Adipocyte (in vitro differentiated cells): ENCODE measurements at regions not wholly inside any gene's neighbourhood (a gene's known extent, or its start where the extent isn't known, plus 50 kb on each side); places are given as distances from the start of the nearest gene placed in this dataset.

Experiments
- DNase-seq: peaks from one replicate; pipeline ENCODE4 v3.0.0-alpha.2; 2015; ENCODE audit warnings: low read depth
- H3K27me3 ChIP-seq: replicated peaks from 2 replicates; pipeline ENCODE4 v1.7.0; 2013; ENCODE audit warnings: mild to moderate bottlenecking, low read length, moderate library complexity; ENCODE audit not compliant: control insufficient read depth, insufficient read depth
- H3K36me3 ChIP-seq: 2 replicates; pipeline ENCODE4 v1.7.0; 2013; ENCODE audit warnings: low read length, mild to moderate bottlenecking, moderate library complexity; ENCODE audit not compliant: control insufficient read depth, insufficient read depth, severe bottlenecking
- H3K4me1 ChIP-seq: 2 replicates; pipeline ENCODE4 v1.7.0; 2013; ENCODE audit warnings: mild to moderate bottlenecking, low read length, moderate library complexity; ENCODE audit not compliant: control insufficient read depth, insufficient read depth
- H3K4me3 ChIP-seq: 2 replicates; pipeline ENCODE4 v1.7.0; 2013; ENCODE audit warnings: mild to moderate bottlenecking, low read length, moderate library complexity
- H3K9ac ChIP-seq: 2 replicates; pipeline ENCODE4 v1.7.0; 2013; ENCODE audit warnings: mild to moderate bottlenecking, low read length, moderate library complexity
- H3K9me3 ChIP-seq: 2 replicates; pipeline ENCODE4 v1.7.0; 2013; ENCODE audit warnings: mild to moderate bottlenecking, low read length, moderate library complexity; ENCODE audit not compliant: control insufficient read depth

GRCh38 chr17:22507823-22508222 lies 815.5 kb downstream of the KCNJ18 start:
- Histone ChIP-seq H3K36me3 (no peaks in the 10 kb centered on the region), H3K27me3 (no peaks in the 10 kb centered on the region), H3K9me3 (no peaks in the 10 kb centered on the region), H3K4me3 (no peak overlapping the region), H3K9ac (no peak overlapping the region), H3K4me1 (no peaks in the 10 kb centered on the region)
- DNase-seq = no peak

- Histone ChIP-seq H3K9ac (no peak overlapping the region), H3K36me3 (no peaks in the 10 kb centered on the region), H3K4me1 (no peaks in the 10 kb centered on the region), H3K9me3 (no peaks in the 10 kb centered on the region), H3K4me3 (no peak overlapping the region), H3K27me3 (no peaks in the 10 kb centered on the region)
- DNase-seq = no peak
Measured at GRCh38 chr17:22510504-22510903, 818.2 kb downstream of the KCNJ18 start.

GRCh38 chr17:22511431-22511830 lies 819.1 kb downstream of the KCNJ18 start:
- Histone ChIP-seq H3K4me3 (no peak overlapping the region), H3K9me3 (no peaks in the 10 kb centered on the region), H3K27me3 (no peaks in the 10 kb centered on the region), H3K4me1 (no peaks in the 10 kb centered on the region), H3K9ac (no peak overlapping the region), H3K36me3 (no peaks in the 10 kb centered on the region)
- no peak for DNase-seq

GRCh38 chr17:22512057-22512456 lies 819.7 kb downstream of the KCNJ18 start:
- H3K36me3 ChIP-seq = no peaks in the 10 kb centered on the region
- H3K4me1 ChIP-seq = no peaks in the 10 kb centered on the region
- no peak overlapping the region for H3K4me3 ChIP-seq
- H3K27me3 ChIP-seq = no peaks in the 10 kb centered on the region
- H3K9ac ChIP-seq = no peak overlapping the region
- no peaks in the 10 kb centered on the region for H3K9me3 ChIP-seq
- DNase-seq = no peak

GRCh38 chr17:22512506-22512905 lies 820.2 kb downstream of the KCNJ18 start:
- H3K9ac ChIP-seq = no peak overlapping the region
- H3K36me3 ChIP-seq = no peaks in the 10 kb centered on the region
- no peaks in the 10 kb centered on the region for H3K27me3 ChIP-seq
- DNase-seq = no peak
- H3K4me1 ChIP-seq = no peaks in the 10 kb centered on the region
- no peak overlapping the region for H3K4me3 ChIP-seq
- H3K9me3 ChIP-seq = no peaks in the 10 kb centered on the region

- Histone ChIP-seq H3K36me3 (no peaks in the 10 kb centered on the region), H3K4me3 (no peak overlapping the region), H3K9ac (no peak overlapping the region), H3K27me3 (no peaks in the 10 kb centered on the region), H3K9me3 (no peaks in the 10 kb centered on the region), H3K4me1 (no peaks in the 10 kb centered on the region)
- no peak for DNase-seq
Measured at GRCh38 chr17:22512997-22513538, 820.7 kb downstream of the KCNJ18 start.

- Histone ChIP-seq H3K4me3 (no peak overlapping the region), H3K4me1 (no peaks in the 10 kb centered on the region), H3K36me3 (no peaks in the 10 kb centered on the region), H3K9me3 (no peaks in the 10 kb centered on the region), H3K9ac (no peak overlapping the region), H3K27me3 (no peaks in the 10 kb centered on the region)
- DNase-seq = no peak
Measured at GRCh38 chr17:22514315-22514714, 822.0 kb downstream of the KCNJ18 start.

GRCh38 chr17:22514767-22515320 lies 822.5 kb downstream of the KCNJ18 start:
- Histone ChIP-seq H3K4me3 (no peak overlapping the region), H3K4me1 (no peaks in the 10 kb centered on the region), H3K36me3 (no peaks in the 10 kb centered on the region), H3K27me3 (no peaks in the 10 kb centered on the region), H3K9ac (no peak overlapping the region), H3K9me3 (no peaks in the 10 kb centered on the region)
- DNase-seq = no peak

- Histone ChIP-seq H3K27me3 (no peaks in the 10 kb centered on the region), H3K4me3 (no peak overlapping the region), H3K9me3 (no peaks in the 10 kb centered on the region), H3K9ac (no peak overlapping the region), H3K36me3 (no peaks in the 10 kb centered on the region), H3K4me1 (no peaks in the 10 kb centered on the region)
- no peak for DNase-seq
Measured at GRCh38 chr17:22515599-22515998, 823.3 kb downstream of the KCNJ18 start.

- no peaks in the 10 kb centered on the region for H3K36me3 ChIP-seq
- H3K4me1 ChIP-seq = no peaks in the 10 kb centered on the region
- no peak overlapping the region for H3K9ac ChIP-seq
- DNase-seq = no peak
- no peak overlapping the region for H3K4me3 ChIP-seq
- H3K27me3 ChIP-seq = no peaks in the 10 kb centered on the region
- H3K9me3 ChIP-seq = no peaks in the 10 kb centered on the region
Measured at GRCh38 chr17:22516861-22517636, 824.7 kb downstream of the KCNJ18 start.

- Histone ChIP-seq H3K9ac (no peak overlapping the region), H3K27me3 (no peaks in the 10 kb centered on the region), H3K9me3 (no peaks in the 10 kb centered on the region), H3K36me3 (no peaks in the 10 kb centered on the region), H3K4me1 (no peaks in the 10 kb centered on the region), H3K4me3 (no peak overlapping the region)
- DNase-seq = no peak
Measured at GRCh38 chr17:22517716-22518115, 825.4 kb downstream of the KCNJ18 start.
